DMS53 (cell line): ENCODE measurements at regions not wholly inside any gene's neighbourhood (a gene's known extent, or its start where the extent isn't known, plus 50 kb on each side); places are given as distances from the start of the nearest gene placed in this dataset.
A peak's percentile ranks its signal among the peaks of the same experiment; 100 is the strongest.

ENCODE experiments used
- DNase-seq: peaks from one replicate; lab custom pipeline; 2025; lab: John Stamatoyannopoulos, UW

DNA sequence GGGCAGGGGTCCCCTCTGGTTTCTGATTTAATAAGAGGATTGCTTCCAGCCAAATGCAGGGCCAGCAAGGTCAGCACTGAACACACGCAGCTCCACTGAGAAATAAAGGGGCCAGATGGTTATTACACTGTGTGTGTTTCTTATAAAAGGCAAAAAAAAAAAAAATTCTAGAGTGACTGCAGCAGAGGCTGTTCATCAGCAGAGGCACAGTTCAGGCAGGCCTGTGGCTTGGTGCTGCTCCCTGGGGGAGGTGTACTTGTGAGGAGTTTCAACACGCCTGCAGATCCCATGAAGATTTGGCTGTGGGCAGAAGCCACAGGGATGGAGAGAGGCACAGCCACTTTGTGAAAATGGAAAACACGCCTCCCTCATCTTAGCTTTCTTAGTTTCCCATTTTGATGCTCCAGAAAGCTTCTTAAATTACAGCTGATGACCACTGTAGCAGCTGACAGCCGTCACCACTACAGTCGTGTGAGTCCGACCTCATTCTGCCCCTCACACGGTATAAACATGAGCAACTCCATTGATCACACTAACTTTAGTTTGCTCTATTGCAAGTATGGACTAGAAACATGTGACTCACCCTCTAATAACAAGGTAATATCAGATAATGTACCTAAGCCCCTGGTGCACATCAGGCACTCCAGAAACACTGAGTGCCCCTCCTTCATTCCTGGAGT lies 726.5 kb upstream of the RAB6C start:
- DNase-seq = no peak

- DNase-seq = peak; percentile 12
Observed at GRCh38 chr2:129253461-129253812, 726.0 kb upstream of the RAB6C start.

DNA sequence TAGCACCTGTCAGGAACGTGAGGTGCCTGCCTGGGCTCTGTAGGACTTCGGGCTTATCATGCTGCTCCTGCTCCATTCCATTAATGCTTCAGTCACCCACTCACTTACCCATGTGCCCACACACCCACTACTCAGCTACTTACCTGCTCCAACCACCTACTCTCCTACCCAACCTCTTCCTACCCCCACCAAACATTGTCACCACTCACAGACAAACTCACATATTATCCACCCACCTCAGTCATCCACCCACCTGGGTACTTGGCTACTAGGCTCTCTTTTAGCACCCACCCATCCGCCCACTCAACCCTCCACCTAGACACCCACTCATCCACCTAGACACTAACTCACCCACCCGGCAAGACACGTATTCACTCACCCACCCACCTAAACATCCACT lies 724.7 kb upstream of the RAB6C start:
- DNase-seq = no peak

DNA sequence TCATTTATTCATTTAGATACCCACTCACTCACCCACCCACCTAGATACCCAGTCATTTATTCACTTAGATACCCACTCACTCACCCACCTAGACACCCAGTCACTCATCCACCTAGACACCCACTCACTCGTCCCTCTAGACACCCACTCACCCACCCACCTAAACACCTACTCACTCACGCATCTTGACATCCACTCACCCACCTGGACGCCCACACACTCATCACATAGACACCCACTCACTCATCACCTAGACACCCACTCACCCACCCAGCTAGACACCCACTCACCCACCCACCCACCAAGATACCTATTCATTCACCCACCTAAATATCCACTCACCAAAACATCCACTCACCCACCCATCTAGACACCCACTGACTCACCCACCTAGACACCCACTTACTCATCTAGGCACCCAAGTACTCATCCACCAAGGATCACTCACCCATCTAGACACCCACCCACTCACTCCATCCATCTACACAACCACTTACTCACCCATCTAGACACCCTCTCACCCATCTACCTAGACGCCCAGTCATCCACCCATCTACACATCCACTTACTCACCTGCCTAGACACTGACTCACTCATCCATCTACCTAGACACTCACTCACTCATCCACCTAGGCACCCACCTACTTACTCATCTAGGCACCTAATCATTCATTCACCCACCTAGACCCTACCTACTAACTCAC lies 723.7 kb upstream of the RAB6C start:
- DNase-seq = no peak

DNA sequence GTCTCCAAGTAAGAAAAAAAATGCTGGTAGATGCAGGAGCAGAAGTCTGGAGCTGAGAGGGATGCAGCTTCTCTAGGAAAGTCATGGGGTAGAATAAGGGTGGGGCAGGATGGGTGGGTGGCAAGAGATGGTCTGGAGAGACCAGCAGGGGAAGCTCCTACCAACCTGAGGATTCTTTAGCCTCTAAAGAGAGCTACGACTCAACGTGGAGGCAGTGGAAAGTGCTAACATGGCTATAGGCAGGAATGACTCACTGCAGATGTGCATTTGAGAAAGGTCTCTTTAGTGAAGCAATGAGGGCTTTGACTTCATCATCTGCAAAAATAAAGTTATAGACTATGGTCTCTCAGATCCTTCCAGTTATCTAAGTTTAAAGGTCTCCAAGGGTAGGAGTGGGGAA lies 722.8 kb upstream of the RAB6C start:
- no peak for DNase-seq

DNA sequence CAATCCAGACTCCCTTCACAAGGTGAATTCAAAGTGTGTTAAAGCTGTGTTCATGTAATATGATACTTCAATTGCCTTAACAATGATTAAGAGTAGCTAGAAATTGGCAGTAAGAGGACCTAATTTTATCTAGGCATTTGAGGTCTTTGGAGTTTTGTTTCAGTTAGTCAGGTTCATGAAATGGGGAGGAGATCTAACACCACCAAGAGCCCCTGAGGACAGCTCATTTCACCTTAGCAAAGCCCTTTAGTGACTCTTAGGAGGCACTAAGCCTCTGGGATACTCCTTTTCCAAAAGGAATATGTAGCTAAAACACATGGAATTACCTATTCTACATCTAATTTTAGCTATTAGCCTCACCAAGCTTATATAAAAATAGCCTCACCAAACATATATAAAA lies 716.5 kb upstream of the RAB6C start:
- DNase-seq = no peak

- no peak for DNase-seq
Observed at GRCh38 chr2:129263939-129264338, 715.5 kb upstream of the RAB6C start.

- DNase-seq = no peak
Observed at GRCh38 chr2:129267559-129267958, 711.9 kb upstream of the RAB6C start.

GRCh38 chr2:129273266-129274037 lies 706.0 kb upstream of the RAB6C start:
- DNase-seq = no peak

- DNase-seq = no peak
Observed at GRCh38 chr2:129274038-129274415, 705.4 kb upstream of the RAB6C start.

- DNase-seq = no peak
Observed at GRCh38 chr2:129274918-129275317, 704.5 kb upstream of the RAB6C start.

DNA sequence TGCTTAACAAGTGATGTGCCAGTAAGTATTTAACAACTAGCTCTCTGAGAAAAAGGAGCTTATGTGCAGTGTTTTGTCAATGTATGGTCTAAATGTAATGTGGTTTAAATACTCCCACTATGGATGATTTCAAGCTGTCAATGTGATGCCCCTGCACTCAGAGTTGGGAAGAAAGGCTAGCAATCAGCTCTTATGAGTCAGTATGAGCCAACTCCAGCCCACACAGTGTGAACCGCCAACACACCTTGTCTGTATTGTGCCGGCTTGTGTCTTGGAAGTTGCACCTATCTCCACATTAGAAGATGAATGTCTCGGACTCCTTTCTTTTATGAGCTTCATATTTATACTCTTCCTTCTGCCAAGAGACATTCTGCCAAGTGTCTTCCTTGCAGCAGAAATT lies 703.8 kb upstream of the RAB6C start:
- DNase-seq = no peak

GRCh38 chr2:129276978-129277584 lies 702.4 kb upstream of the RAB6C start:
- no peak for DNase-seq

DNA sequence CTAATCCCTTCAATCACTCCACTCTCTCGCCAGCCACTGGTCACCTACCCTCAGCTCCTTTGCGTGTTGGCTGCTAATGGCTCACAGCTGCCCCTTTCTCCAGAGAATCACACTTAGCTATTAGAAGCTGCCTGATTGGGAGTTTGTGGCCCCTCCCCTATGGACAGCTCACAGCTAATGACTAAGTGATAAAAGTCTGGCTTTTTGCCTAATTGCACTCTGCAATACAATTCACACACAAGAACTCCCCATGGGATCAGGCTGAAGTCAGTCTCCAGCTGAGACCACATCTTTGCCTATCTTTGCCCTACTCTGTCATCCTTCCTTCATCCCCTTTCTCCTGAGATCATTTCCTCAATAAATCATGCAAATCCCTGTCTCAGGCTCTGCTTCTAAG lies 701.9 kb upstream of the RAB6C start:
- no peak for DNase-seq

DNA sequence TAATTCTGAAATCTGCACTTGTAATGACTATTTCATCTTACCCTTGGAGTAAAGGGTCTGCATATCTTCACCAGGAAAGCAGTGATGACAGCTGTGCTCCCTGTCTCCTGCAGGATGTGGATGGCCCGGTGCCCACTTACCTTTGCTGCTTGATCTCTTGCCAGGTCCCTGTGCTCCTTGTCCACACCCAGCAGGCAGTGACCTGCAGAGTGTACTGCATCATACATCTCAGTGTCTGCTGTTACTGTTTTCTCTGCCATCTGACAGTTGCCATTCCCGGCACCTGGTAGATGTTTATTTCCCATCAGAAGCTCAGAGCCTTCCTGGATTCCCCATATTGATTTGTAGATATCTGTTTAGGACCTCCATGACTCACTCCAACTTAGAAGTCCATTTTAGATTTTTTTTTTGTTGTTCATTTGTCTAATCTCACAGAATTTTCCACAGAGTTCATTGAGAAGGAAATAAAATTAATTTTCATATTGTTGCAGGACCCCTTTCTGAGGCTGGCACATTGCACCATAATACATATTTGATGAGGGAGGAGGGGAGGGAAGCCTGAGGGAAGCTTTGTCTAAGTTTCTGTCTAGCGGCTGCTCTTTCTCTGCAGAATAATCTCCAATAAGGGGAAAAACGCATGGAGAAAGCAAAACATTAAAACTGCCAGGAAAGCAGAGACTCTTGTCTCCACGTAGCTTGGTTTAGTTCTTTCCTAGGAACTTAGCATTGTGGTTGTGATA lies 697.5 kb upstream of the RAB6C start:
- no peak for DNase-seq

- no peak for DNase-seq
Observed at GRCh38 chr2:129285012-129285411, 694.5 kb upstream of the RAB6C start.

DNA sequence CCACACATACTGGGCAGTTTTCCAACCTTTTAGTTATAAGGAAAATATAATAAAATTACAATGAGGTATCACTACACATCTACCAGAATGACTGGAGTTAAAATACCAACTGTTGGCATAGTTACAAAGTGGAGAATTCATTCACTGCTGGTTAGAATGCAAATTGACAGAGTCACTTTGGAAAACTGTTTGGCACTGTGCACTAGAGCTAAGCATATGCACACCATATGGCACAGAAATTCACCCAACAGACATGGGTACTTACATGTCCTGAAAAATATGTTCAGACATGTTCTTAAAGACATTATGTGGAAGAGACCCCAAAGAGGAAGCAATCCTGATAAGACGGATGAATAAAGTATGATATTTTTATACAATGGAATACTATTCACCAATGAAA lies 686.1 kb upstream of the RAB6C start:
- DNase-seq = no peak

GRCh38 chr2:129296396-129296795 lies 683.1 kb upstream of the RAB6C start:
- no peak for DNase-seq

GRCh38 chr2:129296806-129297205 lies 682.7 kb upstream of the RAB6C start:
- no peak for DNase-seq

DNA sequence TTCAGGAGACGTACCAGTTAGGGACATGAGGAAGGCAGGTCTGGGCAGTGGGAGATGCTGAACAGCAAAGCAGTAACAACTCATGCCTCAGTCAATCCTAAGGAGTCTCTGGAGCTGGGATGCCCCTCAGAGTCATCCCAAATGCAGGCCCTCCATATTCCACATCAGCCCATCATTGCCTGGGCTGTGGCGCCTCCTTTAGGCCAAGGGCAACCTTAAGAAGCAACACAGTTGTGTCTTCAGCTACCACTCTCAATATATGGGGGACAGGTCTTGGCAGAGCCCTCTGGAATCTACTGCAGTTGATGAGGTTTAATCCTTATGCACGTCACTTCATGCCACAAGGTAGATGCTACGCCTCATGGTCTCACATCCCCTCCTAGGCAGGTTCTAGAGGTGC lies 682.0 kb upstream of the RAB6C start:
- DNase-seq = no peak

DNA sequence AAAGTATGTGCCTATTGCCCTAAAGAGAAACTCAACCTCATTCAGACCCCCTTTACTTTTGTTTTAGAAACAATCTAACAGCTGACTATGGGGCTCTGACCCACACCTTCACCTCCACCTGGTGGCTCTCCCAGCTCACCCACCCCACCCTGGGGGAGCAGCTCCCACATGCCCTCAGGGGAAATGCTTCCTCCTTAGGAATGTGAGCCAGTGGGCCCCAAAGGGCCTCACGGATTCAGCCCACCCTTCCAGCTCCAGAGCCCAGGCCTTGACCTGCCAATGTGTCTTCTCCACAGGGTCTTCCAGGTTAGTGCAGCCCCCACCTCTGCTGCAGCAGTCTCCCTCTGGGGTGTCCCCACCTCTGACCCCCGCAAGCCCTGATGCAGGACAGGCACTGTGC lies 680.1 kb upstream of the RAB6C start:
- no peak for DNase-seq

GRCh38 chr2:129299756-129300155 lies 679.7 kb upstream of the RAB6C start:
- no peak for DNase-seq
